ENCODE measurements at regions not wholly inside any gene's neighbourhood (a gene's known extent, or its start where the extent isn't known, plus 50 kb on each side); places are given as distances from the start of the nearest gene placed in this dataset.

DNA sequence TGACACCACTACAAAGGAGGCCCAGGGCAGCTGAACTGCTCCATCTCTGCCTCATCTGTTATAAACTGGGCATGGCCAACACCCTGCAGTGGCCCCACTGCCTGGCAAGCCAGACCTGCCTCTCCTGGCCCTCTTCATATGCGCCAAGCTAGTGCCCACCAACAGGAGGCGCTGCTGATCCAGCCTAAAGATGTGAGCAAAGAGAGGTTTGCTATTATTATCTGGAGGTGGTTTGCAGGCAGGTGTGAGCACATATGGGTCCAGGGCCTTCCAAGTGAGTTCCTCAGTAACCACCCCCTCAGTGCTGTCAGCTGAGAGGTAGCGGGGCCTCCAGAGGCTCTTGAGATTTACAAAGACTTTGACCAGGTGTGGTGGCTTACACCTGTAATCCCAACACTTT lies 232.2 kb downstream of the SYK start:
- DNase-seq (peak in 1 of 4 donors; percentile 86), ATAC-seq (no peak)
- no peaks in the 10 kb centered on the region for H3K27me3 ChIP-seq
- intact Hi-C loops (cut with DNase I), result no loop called here
- TF ChIP-seq CTCF (IDR thresholded peaks at IDR 0.05), result peak; percentile 32 to 59
- peaks cover 11 to 22% of the 10 kb centered on the region in 2 donors for H3K4me1 ChIP-seq
- no peaks in the 10 kb centered on the region for H3K9me3 ChIP-seq
- H3K27ac ChIP-seq, result no peak overlapping the region
- H3K4me3 ChIP-seq, result no peak overlapping the region
- no peaks in the 10 kb centered on the region for H3K36me3 ChIP-seq

DNA sequence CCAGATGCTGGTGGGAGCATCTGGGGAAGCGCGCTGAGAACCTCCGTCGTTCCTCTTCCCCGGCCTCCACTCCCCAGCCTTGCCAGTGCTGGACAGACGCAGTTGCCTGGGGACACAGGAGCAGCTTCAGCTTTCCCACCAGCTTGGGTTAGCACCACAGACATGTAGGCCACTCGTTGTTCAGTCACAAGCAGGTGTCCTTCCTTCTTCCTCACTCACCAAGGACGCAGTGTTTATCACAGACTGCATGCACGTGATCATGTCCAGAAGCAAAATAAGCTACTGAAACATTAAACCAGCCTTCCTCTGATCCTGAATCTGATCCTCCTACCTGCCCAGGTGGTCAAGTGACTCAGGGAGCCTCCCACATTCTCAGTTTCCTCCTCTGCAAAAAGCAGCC lies 232.9 kb downstream of the SYK start:
- intact Hi-C loops (cut with DNase I), result no loop called here
- no peak overlapping the region for H3K27ac ChIP-seq
- no peaks in the 10 kb centered on the region for H3K27me3 ChIP-seq
- DNase-seq (no peak), ATAC-seq (no peak)
- H3K4me1 ChIP-seq, result peaks cover 11 to 22% of the 10 kb centered on the region in 2 donors
- no peak for TF ChIP-seq CTCF (IDR thresholded peaks at IDR 0.05)
- H3K9me3 ChIP-seq, result no peaks in the 10 kb centered on the region
- no peaks in the 10 kb centered on the region for H3K36me3 ChIP-seq
- no peak overlapping the region for H3K4me3 ChIP-seq

GRCh38 chr9:91034976-91035824 lies 233.6 kb downstream of the SYK start:
- Histone ChIP-seq H3K36me3 (no peaks in the 10 kb centered on the region), H3K9me3 (no peaks in the 10 kb centered on the region), H3K4me1 (peaks cover 11 to 22% of the 10 kb centered on the region in 2 donors), H3K27me3 (no peaks in the 10 kb centered on the region), H3K27ac (no peak overlapping the region), H3K4me3 (no peak overlapping the region)
- TF ChIP-seq CTCF (IDR thresholded peaks at IDR 0.05), result no peak
- no peak for DNase-seq
- intact Hi-C loops (cut with DNase I), result no loop called here
- no peak for ATAC-seq

DNA sequence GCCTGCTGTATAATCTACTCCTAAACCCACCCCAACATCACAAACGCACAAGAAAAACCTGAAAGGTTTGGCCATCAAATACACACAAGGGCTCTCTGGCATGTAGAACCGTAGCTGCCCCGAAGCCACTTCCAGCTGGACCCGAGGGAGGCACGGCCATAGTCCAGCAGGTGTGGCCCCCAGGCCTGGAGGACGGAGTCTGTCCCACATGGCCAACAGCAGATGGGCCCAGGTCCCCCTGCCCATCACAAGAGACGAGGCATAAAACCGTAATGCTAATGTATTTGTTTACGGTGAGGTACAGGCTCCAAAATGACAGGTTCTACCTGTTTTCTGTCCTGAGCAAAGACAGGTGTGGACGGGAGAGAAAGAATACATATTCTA lies 234.2 kb downstream of the SYK start:
- DNase-seq (no peak), ATAC-seq (no peak)
- Histone ChIP-seq H3K27ac (no peak overlapping the region), H3K36me3 (no peaks in the 10 kb centered on the region), H3K27me3 (no peaks in the 10 kb centered on the region), H3K4me1 (peaks cover 11 to 22% of the 10 kb centered on the region in 2 donors), H3K9me3 (no peaks in the 10 kb centered on the region), H3K4me3 (no peak overlapping the region)
- intact Hi-C loops (cut with DNase I), result no loop called here
- TF ChIP-seq CTCF (IDR thresholded peaks at IDR 0.05), result no peak

GRCh38 chr9:91036356-91036755 lies 234.7 kb downstream of the SYK start:
- Histone ChIP-seq H3K4me3 (no peak overlapping the region), H3K4me1 (peaks cover 11 to 22% of the 10 kb centered on the region in 2 donors), H3K27ac (no peak overlapping the region), H3K27me3 (no peaks in the 10 kb centered on the region), H3K9me3 (no peaks in the 10 kb centered on the region), H3K36me3 (no peaks in the 10 kb centered on the region)
- DNase-seq (no peak), ATAC-seq (no peak)
- no peak for TF ChIP-seq CTCF (IDR thresholded peaks at IDR 0.05)
- intact Hi-C loops (cut with DNase I), result no loop called here
